GM23248 (cell line): ENCODE measurements at regions not wholly inside any gene's neighbourhood (a gene's known extent, or its start where the extent isn't known, plus 50 kb on each side); places are given as distances from the start of the nearest gene placed in this dataset.
"Not testable (repeated sequence)": the region's sequence is repeated elsewhere in the genome, so short reads cannot be mapped to it uniquely, and the experiment has no call there.

Experiments
- EZH2 ChIP-seq: fragments of 200-600 bp; sonication (generic); IDR thresholded peaks from 2 replicates; pipeline ENCODE4 v1.6.1; 2018; ENCODE audit warnings: antibody characterized with exemption, mild to moderate bottlenecking; ENCODE audit not compliant: insufficient read depth, poor library complexity, severe bottlenecking
- EZH2phosphoT487 ChIP-seq: fragments of 200-600 bp; sonication (generic); IDR thresholded peaks from 2 replicates; pipeline ENCODE4 v1.6.1; 2018; ENCODE audit warnings: antibody characterized with exemption, moderate library complexity, mild to moderate bottlenecking, low read depth; ENCODE audit not compliant: insufficient read depth

DNA sequence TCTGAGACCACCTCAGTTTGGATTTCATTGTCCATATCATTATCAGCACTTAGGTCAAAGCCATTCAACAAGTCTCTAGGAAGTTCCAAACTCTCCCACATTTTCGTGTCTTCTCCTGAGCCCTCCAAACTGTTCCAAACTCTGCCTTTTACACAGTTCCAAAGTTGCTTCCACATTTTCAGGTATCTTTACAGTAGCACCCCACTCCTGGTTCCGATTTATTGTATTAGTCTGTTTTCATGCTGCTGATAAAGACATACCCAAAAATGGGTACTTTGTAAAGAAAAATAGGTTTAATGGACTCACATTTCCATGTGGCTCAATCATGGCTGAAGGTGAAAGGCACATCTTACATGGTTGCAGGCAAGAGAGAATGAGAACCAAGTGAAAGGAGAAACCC, 646.4 kb upstream of the LRFN5 start:
- not testable (repeated sequence) for TF ChIP-seq EZH2, EZH2phosphoT487
